D721Med (cell line): ENCODE measurements at regions not wholly inside any gene's neighbourhood (a gene's known extent, or its start where the extent isn't known, plus 50 kb on each side); places are given as distances from the start of the nearest gene placed in this dataset.

Experiments used
- DNase-seq: peaks from one replicate; pipeline ENCODE4 v3.0.0; 2011; ENCODE audit warnings: low spot score; ENCODE audit not compliant: insufficient read length
- FAIRE-seq: peaks from 2 replicates; lab custom pipeline; 2011; peaks lifted over from hg19 to GRCh38; lab: Jason Lieb, UNC
- TF ChIP-seq, protein P1 (sequence below): IDR thresholded peaks from 2 replicates; pipeline ENCODE4 v1.5.1; 2012; ENCODE audit warnings: mild to moderate bottlenecking, control low read depth; ENCODE audit not compliant: insufficient read depth; ENCODE audit errors: missing control alignments

- FAIRE-seq, result no peak
- no peak for DNase-seq
- TF ChIP-seq, protein P1, sequence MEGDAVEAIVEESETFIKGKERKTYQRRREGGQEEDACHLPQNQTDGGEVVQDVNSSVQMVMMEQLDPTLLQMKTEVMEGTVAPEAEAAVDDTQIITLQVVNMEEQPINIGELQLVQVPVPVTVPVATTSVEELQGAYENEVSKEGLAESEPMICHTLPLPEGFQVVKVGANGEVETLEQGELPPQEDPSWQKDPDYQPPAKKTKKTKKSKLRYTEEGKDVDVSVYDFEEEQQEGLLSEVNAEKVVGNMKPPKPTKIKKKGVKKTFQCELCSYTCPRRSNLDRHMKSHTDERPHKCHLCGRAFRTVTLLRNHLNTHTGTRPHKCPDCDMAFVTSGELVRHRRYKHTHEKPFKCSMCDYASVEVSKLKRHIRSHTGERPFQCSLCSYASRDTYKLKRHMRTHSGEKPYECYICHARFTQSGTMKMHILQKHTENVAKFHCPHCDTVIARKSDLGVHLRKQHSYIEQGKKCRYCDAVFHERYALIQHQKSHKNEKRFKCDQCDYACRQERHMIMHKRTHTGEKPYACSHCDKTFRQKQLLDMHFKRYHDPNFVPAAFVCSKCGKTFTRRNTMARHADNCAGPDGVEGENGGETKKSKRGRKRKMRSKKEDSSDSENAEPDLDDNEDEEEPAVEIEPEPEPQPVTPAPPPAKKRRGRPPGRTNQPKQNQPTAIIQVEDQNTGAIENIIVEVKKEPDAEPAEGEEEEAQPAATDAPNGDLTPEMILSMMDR, result no peak
These were observed 166.3 kb downstream of the MYCN start for GRCh38 chr2:16106619-16107018.

DNA sequence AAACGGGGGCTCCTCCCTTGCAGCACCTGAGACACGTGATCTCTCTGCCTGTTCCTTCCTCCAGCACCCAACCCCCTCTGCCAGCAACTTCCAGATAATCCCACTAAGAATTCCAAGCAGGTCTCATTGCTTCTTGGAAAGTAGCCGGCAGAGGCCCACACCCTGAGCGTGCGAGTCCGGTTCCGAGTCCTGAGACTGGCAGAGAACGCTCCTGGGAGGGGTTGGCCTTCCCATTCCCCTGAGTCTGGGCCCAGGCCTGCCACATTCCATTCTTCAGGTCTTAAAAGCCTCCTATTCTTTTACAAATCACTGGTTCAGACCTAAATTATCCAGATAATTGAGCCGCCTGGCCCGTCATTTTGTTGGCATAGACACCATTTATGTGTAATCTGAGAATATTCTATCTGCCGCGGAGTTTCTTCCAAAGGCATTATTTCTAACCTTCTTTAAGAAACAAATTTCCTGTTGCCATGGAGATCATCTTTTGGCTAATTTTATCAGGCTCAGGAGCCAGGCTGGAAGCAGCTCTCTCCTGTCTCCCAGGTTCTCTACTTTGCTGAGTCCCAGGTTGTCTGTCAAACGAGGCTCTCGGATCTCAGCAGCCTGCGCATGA, 165.4 kb downstream of the MYCN start:
- TF ChIP-seq, protein P1, result no peak
- no peak for FAIRE-seq
- DNase-seq, result no peak

DNA sequence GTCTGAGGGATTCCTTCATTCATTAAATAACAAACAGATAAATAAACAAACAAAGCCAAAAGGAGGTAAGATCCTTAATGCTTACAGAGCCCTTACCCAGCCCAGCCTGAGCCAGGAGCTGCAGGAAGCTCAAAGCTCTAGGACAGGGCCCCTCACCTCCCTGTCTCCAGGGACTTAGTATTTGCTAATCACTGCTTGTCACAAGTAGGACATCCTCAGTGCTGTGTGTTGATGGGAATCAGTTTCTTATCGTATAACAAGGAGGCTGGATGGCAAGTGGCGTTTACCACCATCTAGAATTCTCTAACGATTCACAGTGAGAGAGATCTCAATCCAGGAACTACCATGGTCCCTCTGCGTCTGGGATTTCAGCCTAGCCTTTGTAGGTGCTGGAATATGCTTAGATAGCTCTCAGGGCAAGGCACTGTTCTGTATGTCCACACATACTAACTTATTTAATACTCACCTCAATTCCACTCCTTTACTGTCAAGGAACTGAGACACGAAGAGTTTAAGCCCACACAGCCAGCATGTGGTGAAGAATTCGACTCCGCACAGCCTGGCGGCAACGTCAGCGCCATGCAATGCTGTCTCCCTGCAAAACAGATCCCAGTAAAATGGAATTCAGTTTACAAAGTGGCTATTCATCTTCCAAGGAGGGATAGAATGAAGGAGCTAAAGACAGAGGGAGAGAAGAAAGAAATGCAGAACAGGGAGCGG, 164.8 kb downstream of the MYCN start:
- no peak for FAIRE-seq
- no peak for DNase-seq
- TF ChIP-seq, protein P1, result no peak

DNA sequence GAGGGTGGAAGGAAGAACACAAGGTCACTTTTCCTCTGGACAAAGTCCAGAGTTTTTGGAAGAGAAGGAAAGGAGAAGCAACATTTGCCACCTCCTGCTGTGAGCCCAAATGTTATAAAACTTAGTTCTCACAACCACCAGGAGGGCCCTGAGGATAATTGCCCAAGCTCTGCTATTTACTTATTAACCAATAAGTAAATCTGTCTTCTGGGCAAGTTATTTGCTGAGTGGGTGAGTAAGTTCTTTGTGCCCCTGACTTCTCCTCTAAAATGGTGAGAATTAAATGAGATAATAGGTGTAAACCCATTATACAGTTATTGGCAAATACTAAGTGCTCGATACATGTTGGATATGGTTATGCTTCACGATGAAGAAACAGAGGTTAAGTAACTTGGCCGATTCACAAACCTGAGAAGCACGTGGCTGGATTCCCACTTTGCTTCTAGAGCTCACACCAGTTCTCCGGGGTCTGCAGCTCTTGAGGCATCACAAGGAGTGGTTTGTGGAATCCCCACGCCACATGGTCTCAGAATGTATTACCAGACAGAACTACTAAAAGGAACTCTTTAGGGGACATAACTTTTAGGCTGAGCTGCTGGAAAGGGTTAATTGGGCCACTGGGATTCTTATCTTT, 164.1 kb downstream of the MYCN start:
- FAIRE-seq (no peak), DNase-seq (no peak)
- TF ChIP-seq, protein P1, result no peak

- no peak for DNase-seq
- no peak for FAIRE-seq
- TF ChIP-seq, protein P1, result no peak
These were observed 163.4 kb downstream of the MYCN start for GRCh38 chr2:16103614-16104314.

DNA sequence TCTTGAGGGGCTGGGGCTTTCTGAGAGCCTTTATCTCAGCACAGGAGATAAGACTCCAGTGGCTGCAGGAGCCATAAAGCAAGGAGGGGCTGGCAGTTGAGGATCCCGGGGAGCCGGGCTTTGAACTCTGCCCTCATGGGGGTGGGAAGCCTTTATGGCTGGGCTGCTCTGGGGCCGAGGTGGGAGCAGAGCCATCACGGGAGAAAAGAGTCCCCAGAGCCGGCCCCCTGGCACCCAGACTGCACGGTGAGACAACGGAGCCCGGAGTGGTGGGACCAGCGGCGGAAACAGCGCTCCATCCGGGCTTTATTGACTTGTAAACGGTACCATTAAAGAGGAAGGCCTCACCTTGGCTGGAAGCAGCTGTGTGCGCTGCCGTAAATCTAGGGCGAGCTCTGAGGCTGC, 162.6 kb downstream of the MYCN start:
- TF ChIP-seq, protein P1, result no peak
- no peak for DNase-seq
- no peak for FAIRE-seq
